ENCODE measurements at regions not wholly inside any gene's neighbourhood (a gene's known extent, or its start where the extent isn't known, plus 50 kb on each side); places are given as distances from the start of the nearest gene placed in this dataset.

GRCh38 chr17:33889766-33890165 lies 365.3 kb upstream of the CCL2 start:
- TF ChIP-seq, protein P1, sequence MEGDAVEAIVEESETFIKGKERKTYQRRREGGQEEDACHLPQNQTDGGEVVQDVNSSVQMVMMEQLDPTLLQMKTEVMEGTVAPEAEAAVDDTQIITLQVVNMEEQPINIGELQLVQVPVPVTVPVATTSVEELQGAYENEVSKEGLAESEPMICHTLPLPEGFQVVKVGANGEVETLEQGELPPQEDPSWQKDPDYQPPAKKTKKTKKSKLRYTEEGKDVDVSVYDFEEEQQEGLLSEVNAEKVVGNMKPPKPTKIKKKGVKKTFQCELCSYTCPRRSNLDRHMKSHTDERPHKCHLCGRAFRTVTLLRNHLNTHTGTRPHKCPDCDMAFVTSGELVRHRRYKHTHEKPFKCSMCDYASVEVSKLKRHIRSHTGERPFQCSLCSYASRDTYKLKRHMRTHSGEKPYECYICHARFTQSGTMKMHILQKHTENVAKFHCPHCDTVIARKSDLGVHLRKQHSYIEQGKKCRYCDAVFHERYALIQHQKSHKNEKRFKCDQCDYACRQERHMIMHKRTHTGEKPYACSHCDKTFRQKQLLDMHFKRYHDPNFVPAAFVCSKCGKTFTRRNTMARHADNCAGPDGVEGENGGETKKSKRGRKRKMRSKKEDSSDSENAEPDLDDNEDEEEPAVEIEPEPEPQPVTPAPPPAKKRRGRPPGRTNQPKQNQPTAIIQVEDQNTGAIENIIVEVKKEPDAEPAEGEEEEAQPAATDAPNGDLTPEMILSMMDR (conservative IDR thresholded peaks at IDR 0.05; ENCODE audit: low read depth, low read length): no peak
- no peak for DNase-seq (ENCODE audit: low read depth)
- H3K4me3 ChIP-seq (ENCODE audit: low read depth, low read length): no peak overlapping the region

DNA sequence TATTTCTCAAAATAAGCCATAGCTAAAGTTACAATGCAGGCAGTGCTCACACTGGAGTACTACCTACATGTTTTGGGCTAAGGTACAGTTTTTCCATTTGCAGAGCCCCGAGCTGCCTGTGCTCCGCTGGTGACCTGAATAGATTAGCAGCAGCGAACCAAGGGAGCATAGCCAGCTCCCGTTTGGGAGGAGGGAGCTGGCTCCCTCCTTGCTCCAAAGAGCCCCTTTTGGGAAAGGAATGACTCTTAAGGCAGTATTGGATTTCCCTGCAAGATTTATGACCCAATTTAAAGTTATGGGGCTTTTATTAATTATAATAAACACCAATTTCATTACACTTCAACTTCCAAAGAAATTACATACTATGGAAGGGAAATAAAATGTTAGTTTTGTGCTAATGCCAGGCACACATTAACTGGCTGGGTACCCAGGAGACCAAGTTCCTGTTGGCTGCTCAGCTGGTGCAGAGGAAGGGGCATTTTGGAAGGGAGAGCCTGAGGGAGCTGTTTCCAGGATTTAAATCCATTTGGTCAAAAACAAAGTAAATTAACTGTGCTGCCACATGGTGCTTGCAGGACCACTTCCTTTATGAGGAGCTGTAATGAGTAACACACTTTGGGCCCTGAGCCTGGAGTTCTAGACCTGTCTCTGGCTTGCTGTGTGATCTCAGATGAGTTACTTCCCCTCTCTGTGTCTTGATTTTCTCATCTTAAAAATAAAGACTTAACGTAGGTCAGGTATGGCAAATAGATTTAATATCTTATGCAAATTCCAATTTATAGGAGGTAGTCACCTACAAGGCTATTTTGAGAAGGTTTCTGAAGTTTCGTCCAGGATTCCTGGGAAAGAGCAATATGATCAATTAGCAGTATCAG lies 362.1 kb upstream of the CCL2 start:
- DNase-seq (ENCODE audit: low read depth): no peak
- H3K4me3 ChIP-seq (ENCODE audit: low read depth, low read length): no peak overlapping the region
- TF ChIP-seq, protein P1 (conservative IDR thresholded peaks at IDR 0.05; ENCODE audit: low read depth, low read length): no peak

DNA sequence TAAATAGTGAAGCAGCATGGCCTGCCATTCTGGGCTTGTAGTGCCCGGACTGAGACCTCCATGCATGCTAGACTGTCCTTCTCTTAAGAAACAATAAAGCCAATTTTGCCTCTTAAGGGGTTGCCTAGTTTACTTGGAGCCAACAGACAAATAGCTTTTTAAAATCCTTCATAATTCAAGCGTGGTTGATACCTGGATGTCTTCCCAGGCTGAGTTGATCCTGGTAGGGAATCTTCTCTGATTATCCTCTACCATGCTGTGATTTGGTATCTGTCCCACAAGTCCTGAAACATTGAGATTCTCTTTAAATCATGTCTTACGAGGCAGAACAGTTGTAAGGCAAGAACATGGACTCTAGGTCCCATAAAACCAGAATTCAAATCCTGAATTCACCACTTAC lies 359.6 kb upstream of the CCL2 start:
- no peak overlapping the region for H3K4me3 ChIP-seq (ENCODE audit: low read depth, low read length)
- no peak for DNase-seq (ENCODE audit: low read depth)
- TF ChIP-seq, protein P1 (conservative IDR thresholded peaks at IDR 0.05; ENCODE audit: low read depth, low read length): no peak

DNA sequence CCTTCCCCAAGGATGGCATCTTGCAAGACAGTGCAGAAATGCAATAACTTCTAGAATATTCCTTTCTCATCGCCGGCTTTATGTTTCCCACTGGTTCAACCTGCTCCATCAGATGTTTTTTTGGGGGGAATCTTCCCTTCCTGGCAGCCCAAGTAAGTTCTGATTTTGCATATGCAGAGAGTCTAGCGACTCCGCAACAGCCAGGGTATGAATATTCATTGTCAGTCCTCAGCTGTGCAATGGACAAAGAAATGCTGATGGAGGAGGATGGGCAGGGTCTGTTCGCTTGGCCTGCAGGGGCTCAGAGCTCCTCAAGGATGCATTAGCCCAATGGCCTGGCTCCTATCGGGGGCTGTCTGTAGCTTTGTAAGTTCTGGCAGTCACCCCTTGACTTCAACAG lies 358.8 kb upstream of the CCL2 start:
- TF ChIP-seq, protein P1 (conservative IDR thresholded peaks at IDR 0.05; ENCODE audit: low read depth, low read length): no peak
- DNase-seq (ENCODE audit: low read depth): no peak
- no peak overlapping the region for H3K4me3 ChIP-seq (ENCODE audit: low read depth, low read length)

DNA sequence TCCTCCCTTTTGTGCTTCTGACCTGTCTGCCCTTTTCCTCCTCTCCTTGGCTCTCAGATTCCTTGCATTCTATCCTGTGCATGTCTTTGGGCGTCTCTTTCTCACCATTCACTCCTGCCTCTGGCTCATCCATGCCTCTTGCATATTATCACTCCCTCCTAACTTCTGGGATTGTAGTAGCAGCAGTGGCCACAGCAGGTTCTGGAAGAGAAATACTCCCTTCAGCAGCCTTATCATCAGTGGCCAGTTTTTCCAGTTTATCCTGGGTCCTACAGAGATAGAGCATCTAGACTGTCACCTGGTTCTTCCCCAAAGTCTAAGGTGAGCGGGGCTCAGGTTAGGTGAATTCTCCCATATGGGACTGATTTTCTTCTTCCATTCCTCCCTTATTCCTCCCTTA lies 354.0 kb upstream of the CCL2 start:
- DNase-seq (ENCODE audit: low read depth): no peak
- no peak overlapping the region for H3K4me3 ChIP-seq (ENCODE audit: low read depth, low read length)
- TF ChIP-seq, protein P1 (conservative IDR thresholded peaks at IDR 0.05; ENCODE audit: low read depth, low read length): no peak

GRCh38 chr17:33902901-33903449 lies 352.1 kb upstream of the CCL2 start:
- H3K4me3 ChIP-seq (ENCODE audit: low read depth, low read length): no peak overlapping the region
- TF ChIP-seq, protein P1 (conservative IDR thresholded peaks at IDR 0.05; ENCODE audit: low read depth, low read length): no peak
- DNase-seq (ENCODE audit: low read depth): no peak
